A549 (cell line): ENCODE measurements at regions not wholly inside any gene's neighbourhood (a gene's known extent, or its start where the extent isn't known, plus 50 kb on each side); places are given as distances from the start of the nearest gene placed in this dataset.

Experiments
- CEBPB ChIP-seq, 2 experiments: fragments of >200 bp in 1 of 2; sonication (Bioruptor Twin) in 1 of 2; formaldehyde crosslinking in 1 of 2; IDR thresholded peaks; 2 replicates each; pipeline ENCODE4 v1.6.1; 2012 to 2016
- CTCF ChIP-seq: fragments of >200 bp; sonication (Bioruptor Twin); formaldehyde crosslinking; IDR thresholded peaks from 3 replicates; pipeline ENCODE4 v1.5.1; 2016
- EP300 ChIP-seq, 2 experiments: fragments of >200 bp; sonication (Bioruptor Twin); formaldehyde crosslinking; IDR thresholded peaks; 2 replicates in 1 of 2; 3 replicates in 1 of 2; pipeline ENCODE4 v1.6.1; 2016 to 2017
- FOSL2 ChIP-seq, 2 experiments: fragments of 450-650 bp in 1 of 2; fragments of >200 bp in 1 of 2; sonication (Bioruptor Twin) in 1 of 2; formaldehyde crosslinking; IDR thresholded peaks; 2 replicates each; pipeline versions ENCODE4 v1.5.0 to v1.6.1; 2016 to 2020; ENCODE audit warnings: mild to moderate bottlenecking in 1 of 2, moderate library complexity in 1 of 2
- HDAC2 ChIP-seq: fragments of 200-600 bp; sonication (generic); IDR thresholded peaks from 2 replicates; pipeline ENCODE4 v1.6.1; 2016
- MYC ChIP-seq: IDR thresholded peaks from 2 replicates; pipeline ENCODE4 v1.6.1; 2012; ENCODE audit warnings: mild to moderate bottlenecking, inconsistent platforms, low read length, improper control_type of control experiment, borderline replicate concordance
- POLR2A ChIP-seq: IDR thresholded peaks from 2 replicates; pipeline ENCODE4 v1.6.1; 2012; ENCODE audit warnings: mild to moderate bottlenecking, low read length
- RAD21 ChIP-seq, 2 experiments: fragments of >200 bp in 1 of 2; sonication (Bioruptor Twin) in 1 of 2; formaldehyde crosslinking in 1 of 2; IDR thresholded peaks in 1 of 2; conservative IDR thresholded peaks in 1 of 2; 2 replicates in 1 of 2; 3 replicates in 1 of 2; pipeline ENCODE4 v1.6.1; 2012 to 2018; ENCODE audit warnings: inconsistent platforms in 1 of 2
- SMC3 ChIP-seq: fragments of >200 bp; sonication (Bioruptor Twin); formaldehyde crosslinking; IDR thresholded peaks from 3 replicates; pipeline ENCODE4 v1.6.1; 2018; ENCODE audit warnings: inconsistent platforms
- USF2 ChIP-seq: fragments of 450-650 bp; IDR thresholded peaks from 2 replicates; pipeline ENCODE4 v1.6.1; 2014; ENCODE audit warnings: antibody characterized with exemption

GRCh38 chr16:85395913-85396878, 216.9 kb upstream of the GSE1 start:
- TF ChIP-seq SMC3, result no peak
- no peak for TF ChIP-seq USF2
- no peak for TF ChIP-seq CTCF
- TF ChIP-seq RAD21 (conservative IDR thresholded peaks at IDR 0.05 in 1 of 2, IDR thresholded peaks at IDR 0.05 in 1 of 2), result no peak
- no peak for TF ChIP-seq MYC
- no peak for TF ChIP-seq POLR2A
- no peak for TF ChIP-seq HDAC2
- TF ChIP-seq EP300 (IDR thresholded peaks at IDR 0.05), result no peak
- TF ChIP-seq CEBPB (IDR thresholded peaks at IDR 0.05), result no peak
- no peak for TF ChIP-seq FOSL2 (IDR thresholded peaks at IDR 0.05)
- no peak for TF ChIP-seq FOSL2 (CRISPR knock-in tag; IDR thresholded peaks at IDR 0.05)
